HL-60 (cell line): ENCODE measurements at regions not wholly inside any gene's neighbourhood (a gene's known extent, or its start where the extent isn't known, plus 50 kb on each side); places are given as distances from the start of the nearest gene placed in this dataset.

ENCODE experiments used
- DNase-seq, 2 experiments: peaks; one replicate each; pipeline ENCODE4 v3.0.0-alpha.2; 2010 to 2020; ENCODE audit warnings: low read depth in 1 of 2, low spot score in 1 of 2
- H3K27ac ChIP-seq: fragments of 250-450 bp; sonication (Bioruptor Pico); replicated peaks from 2 replicates; pipeline ENCODE4 v1.5.1; 2020; ENCODE audit warnings: mild to moderate bottlenecking, moderate library complexity
- H3K27me3 ChIP-seq: fragments of 250-450 bp; sonication (Bioruptor Pico); 2 replicates; pipeline ENCODE4 v1.5.1; 2021; ENCODE audit warnings: mild to moderate bottlenecking, moderate library complexity; ENCODE audit not compliant: insufficient read depth, poor library complexity, severe bottlenecking
- H3K4me3 ChIP-seq: replicated peaks from 2 replicates; pipeline ENCODE4 v1.5.1; 2011; ENCODE audit warnings: mild to moderate bottlenecking, control low read depth, low read length; ENCODE audit not compliant: insufficient read depth
- GABPA ChIP-seq: IDR thresholded peaks from 2 replicates; pipeline ENCODE4 v1.6.1; 2012; ENCODE audit warnings: low read depth
- POLR2AphosphoS5 ChIP-seq: IDR thresholded peaks from 2 replicates; pipeline ENCODE4 v1.6.1; 2012; ENCODE audit warnings: low read depth
- SPI1 ChIP-seq: IDR thresholded peaks from 2 replicates; pipeline ENCODE4 v1.6.1; 2012; ENCODE audit warnings: low read depth, mild to moderate bottlenecking, borderline replicate concordance
- TF ChIP-seq, protein P1 (sequence below): IDR thresholded peaks from 2 replicates; pipeline ENCODE4 v1.6.1; 2012; ENCODE audit warnings: low read depth; ENCODE audit not compliant: insufficient replicate concordance
- TF ChIP-seq, protein P2 (sequence below): IDR thresholded peaks from one replicate; pipeline ENCODE4 v1.5.1; 2011; ENCODE audit warnings: low read length, control low read depth, inconsistent platforms; ENCODE audit not compliant: insufficient read depth

DNA sequence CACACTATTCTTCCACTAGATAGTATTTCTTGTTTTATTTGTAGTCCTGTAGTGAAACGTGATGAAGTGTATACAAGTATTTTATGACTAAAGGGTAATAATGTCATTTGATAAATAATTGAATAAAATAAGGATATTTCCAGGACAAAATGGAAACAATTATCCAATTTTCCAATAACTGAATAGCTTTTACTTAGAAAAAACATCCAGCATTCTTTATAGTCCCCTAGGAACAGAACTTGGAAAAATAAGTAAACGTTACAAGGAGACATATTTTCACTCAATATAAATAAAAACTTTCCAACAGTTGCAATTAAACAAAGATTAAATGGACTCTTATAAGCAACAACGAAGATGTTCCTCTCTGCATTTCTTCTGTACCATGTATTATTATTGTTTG lies 566.0 kb downstream of the TMA16 start:
- no peaks in the 10 kb centered on the region for H3K27me3 ChIP-seq
- TF ChIP-seq GABPA (no peak), SPI1 (no peak), POLR2AphosphoS5 (no peak)
- TF ChIP-seq, protein P1, sequence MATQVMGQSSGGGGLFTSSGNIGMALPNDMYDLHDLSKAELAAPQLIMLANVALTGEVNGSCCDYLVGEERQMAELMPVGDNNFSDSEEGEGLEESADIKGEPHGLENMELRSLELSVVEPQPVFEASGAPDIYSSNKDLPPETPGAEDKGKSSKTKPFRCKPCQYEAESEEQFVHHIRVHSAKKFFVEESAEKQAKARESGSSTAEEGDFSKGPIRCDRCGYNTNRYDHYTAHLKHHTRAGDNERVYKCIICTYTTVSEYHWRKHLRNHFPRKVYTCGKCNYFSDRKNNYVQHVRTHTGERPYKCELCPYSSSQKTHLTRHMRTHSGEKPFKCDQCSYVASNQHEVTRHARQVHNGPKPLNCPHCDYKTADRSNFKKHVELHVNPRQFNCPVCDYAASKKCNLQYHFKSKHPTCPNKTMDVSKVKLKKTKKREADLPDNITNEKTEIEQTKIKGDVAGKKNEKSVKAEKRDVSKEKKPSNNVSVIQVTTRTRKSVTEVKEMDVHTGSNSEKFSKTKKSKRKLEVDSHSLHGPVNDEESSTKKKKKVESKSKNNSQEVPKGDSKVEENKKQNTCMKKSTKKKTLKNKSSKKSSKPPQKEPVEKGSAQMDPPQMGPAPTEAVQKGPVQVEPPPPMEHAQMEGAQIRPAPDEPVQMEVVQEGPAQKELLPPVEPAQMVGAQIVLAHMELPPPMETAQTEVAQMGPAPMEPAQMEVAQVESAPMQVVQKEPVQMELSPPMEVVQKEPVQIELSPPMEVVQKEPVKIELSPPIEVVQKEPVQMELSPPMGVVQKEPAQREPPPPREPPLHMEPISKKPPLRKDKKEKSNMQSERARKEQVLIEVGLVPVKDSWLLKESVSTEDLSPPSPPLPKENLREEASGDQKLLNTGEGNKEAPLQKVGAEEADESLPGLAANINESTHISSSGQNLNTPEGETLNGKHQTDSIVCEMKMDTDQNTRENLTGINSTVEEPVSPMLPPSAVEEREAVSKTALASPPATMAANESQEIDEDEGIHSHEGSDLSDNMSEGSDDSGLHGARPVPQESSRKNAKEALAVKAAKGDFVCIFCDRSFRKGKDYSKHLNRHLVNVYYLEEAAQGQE, result no peak
- TF ChIP-seq, protein P2, sequence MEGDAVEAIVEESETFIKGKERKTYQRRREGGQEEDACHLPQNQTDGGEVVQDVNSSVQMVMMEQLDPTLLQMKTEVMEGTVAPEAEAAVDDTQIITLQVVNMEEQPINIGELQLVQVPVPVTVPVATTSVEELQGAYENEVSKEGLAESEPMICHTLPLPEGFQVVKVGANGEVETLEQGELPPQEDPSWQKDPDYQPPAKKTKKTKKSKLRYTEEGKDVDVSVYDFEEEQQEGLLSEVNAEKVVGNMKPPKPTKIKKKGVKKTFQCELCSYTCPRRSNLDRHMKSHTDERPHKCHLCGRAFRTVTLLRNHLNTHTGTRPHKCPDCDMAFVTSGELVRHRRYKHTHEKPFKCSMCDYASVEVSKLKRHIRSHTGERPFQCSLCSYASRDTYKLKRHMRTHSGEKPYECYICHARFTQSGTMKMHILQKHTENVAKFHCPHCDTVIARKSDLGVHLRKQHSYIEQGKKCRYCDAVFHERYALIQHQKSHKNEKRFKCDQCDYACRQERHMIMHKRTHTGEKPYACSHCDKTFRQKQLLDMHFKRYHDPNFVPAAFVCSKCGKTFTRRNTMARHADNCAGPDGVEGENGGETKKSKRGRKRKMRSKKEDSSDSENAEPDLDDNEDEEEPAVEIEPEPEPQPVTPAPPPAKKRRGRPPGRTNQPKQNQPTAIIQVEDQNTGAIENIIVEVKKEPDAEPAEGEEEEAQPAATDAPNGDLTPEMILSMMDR, result no peak
- no peak for DNase-seq
- no peak overlapping the region for H3K27ac ChIP-seq
- H3K4me3 ChIP-seq, result no peak overlapping the region

DNA sequence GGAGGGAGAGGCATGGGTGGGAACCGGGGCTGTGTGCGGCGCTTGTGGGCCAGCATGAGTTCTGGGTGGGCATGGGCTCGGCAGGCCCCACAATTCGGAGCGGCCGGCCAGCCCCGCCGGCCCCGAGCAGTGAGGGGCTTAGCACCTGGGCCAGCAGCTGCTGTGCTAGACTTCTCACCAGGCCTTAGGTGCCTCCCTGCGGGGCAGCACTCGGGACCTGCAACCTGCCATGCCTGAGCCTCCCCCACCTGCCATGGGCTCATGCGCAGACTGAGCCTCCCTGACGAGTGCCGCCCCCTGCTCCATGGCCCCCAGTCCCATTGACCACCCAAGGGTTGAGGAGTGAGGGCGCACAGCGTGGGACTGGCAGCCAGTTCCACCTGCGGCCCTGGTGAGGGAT lies 573.9 kb downstream of the TMA16 start:
- Histone ChIP-seq H3K27ac (no peak overlapping the region), H3K27me3 (no peaks in the 10 kb centered on the region), H3K4me3 (no peak overlapping the region)
- TF ChIP-seq, protein P1, result no peak
- no peak for TF ChIP-seq POLR2AphosphoS5
- no peak for TF ChIP-seq GABPA
- TF ChIP-seq, protein P2, result no peak
- no peak for TF ChIP-seq SPI1
- DNase-seq, result no peak

DNA sequence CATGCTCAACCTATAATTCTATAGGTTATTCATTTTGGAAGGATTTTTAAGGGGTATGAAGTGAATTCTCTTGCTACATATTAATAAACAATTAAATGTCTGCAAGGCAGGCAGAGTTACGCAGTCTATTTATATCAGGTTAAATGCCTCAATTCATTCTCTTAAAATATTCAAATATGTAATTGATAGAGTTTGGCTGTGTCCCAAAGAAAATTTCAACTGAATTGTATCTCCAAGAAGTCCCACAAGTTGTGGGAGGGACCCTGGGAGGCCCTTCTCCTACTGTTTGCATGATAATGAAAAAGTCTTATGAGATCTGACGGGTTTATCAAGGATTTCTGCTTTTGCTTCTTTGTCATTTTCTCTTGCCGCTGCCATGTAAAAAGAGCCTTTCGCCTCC lies 576.1 kb downstream of the TMA16 start:
- Histone ChIP-seq H3K4me3 (no peak overlapping the region), H3K27ac (no peak overlapping the region), H3K27me3 (no peaks in the 10 kb centered on the region)
- DNase-seq, result no peak
- TF ChIP-seq GABPA (no peak), POLR2AphosphoS5 (no peak), SPI1 (no peak)
- TF ChIP-seq, protein P2, result no peak
- TF ChIP-seq, protein P1, result no peak
